ENCODE measurements at regions not wholly inside any gene's neighbourhood (a gene's known extent, or its start where the extent isn't known, plus 50 kb on each side); places are given as distances from the start of the nearest gene placed in this dataset.
"Not testable (repeated sequence)": the region's sequence is repeated elsewhere in the genome, so short reads cannot be mapped to it uniquely, and the experiment has no call there.

- TF ChIP-seq, protein P1, sequence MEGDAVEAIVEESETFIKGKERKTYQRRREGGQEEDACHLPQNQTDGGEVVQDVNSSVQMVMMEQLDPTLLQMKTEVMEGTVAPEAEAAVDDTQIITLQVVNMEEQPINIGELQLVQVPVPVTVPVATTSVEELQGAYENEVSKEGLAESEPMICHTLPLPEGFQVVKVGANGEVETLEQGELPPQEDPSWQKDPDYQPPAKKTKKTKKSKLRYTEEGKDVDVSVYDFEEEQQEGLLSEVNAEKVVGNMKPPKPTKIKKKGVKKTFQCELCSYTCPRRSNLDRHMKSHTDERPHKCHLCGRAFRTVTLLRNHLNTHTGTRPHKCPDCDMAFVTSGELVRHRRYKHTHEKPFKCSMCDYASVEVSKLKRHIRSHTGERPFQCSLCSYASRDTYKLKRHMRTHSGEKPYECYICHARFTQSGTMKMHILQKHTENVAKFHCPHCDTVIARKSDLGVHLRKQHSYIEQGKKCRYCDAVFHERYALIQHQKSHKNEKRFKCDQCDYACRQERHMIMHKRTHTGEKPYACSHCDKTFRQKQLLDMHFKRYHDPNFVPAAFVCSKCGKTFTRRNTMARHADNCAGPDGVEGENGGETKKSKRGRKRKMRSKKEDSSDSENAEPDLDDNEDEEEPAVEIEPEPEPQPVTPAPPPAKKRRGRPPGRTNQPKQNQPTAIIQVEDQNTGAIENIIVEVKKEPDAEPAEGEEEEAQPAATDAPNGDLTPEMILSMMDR (IDR thresholded peaks at IDR 0.05): not testable (repeated sequence)
- TF ChIP-seq, protein P2, sequence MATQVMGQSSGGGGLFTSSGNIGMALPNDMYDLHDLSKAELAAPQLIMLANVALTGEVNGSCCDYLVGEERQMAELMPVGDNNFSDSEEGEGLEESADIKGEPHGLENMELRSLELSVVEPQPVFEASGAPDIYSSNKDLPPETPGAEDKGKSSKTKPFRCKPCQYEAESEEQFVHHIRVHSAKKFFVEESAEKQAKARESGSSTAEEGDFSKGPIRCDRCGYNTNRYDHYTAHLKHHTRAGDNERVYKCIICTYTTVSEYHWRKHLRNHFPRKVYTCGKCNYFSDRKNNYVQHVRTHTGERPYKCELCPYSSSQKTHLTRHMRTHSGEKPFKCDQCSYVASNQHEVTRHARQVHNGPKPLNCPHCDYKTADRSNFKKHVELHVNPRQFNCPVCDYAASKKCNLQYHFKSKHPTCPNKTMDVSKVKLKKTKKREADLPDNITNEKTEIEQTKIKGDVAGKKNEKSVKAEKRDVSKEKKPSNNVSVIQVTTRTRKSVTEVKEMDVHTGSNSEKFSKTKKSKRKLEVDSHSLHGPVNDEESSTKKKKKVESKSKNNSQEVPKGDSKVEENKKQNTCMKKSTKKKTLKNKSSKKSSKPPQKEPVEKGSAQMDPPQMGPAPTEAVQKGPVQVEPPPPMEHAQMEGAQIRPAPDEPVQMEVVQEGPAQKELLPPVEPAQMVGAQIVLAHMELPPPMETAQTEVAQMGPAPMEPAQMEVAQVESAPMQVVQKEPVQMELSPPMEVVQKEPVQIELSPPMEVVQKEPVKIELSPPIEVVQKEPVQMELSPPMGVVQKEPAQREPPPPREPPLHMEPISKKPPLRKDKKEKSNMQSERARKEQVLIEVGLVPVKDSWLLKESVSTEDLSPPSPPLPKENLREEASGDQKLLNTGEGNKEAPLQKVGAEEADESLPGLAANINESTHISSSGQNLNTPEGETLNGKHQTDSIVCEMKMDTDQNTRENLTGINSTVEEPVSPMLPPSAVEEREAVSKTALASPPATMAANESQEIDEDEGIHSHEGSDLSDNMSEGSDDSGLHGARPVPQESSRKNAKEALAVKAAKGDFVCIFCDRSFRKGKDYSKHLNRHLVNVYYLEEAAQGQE (IDR thresholded peaks at IDR 0.05; ENCODE audit: insufficient read depth in 1 of 2, low read depth in 2 of 2, low read length in 1 of 2): not testable (repeated sequence)
These were observed 94.4 kb downstream of the TRIM43 start for GRCh38 chr2:95686056-95686825.

Measured in Panc1 (cell line).